Heart right ventricle (tissue), 16 donors: ENCODE measurements at regions not wholly inside any gene's neighbourhood (a gene's known extent, or its start where the extent isn't known, plus 50 kb on each side); places are given as distances from the start of the nearest gene placed in this dataset.
"Not testable (repeated sequence)": the region's sequence is repeated elsewhere in the genome, so short reads cannot be mapped to it uniquely, and the experiment has no call there.

Experiments
- ATAC-seq, 8 donors: fragments of 200-7000 bp; cut with Tn5 transposase; one replicate each; pipeline ENCODE4 v1.9.1; 2020; ENCODE audit warnings: mild to moderate bottlenecking in 8 of 8, moderate library complexity in 8 of 8, moderate number of reproducible peaks in 1 of 8
- DNase-seq, 2 donors: peaks; one replicate each; pipeline ENCODE4 v3.0.0-alpha.2; 2020
- H3K27ac ChIP-seq, 10 donors: fragments of 200-600 bp; sonication (generic) in 2 of 10; one replicate each; pipeline versions ENCODE4 v1.5.0 to v1.8.0; 2020 to 2022; ENCODE audit warnings: mild to moderate bottlenecking in 3 of 10
- H3K27me3 ChIP-seq, 7 donors: fragments of 200-600 bp; one replicate each; pipeline ENCODE4 v1.8.0; 2021 to 2022; ENCODE audit warnings: mild to moderate bottlenecking in 2 of 7
- H3K36me3 ChIP-seq, 9 donors: fragments of 200-600 bp; sonication (generic) in 1 of 9; one replicate each; pipeline versions ENCODE4 v1.5.0 to v1.8.0; 2020 to 2022; ENCODE audit warnings: mild to moderate bottlenecking in 2 of 9
- H3K4me1 ChIP-seq, 9 donors: fragments of 200-600 bp; sonication (generic) in 1 of 9; one replicate each; pipeline versions ENCODE4 v1.5.0 to v1.8.0; 2020 to 2022; ENCODE audit warnings: mild to moderate bottlenecking in 4 of 9
- H3K4me3 ChIP-seq, 10 donors: fragments of 200-600 bp; sonication (generic) in 2 of 10; one replicate each; pipeline versions ENCODE4 v1.5.0 to v1.8.0; 2020 to 2022; ENCODE audit warnings: mild to moderate bottlenecking in 7 of 10, moderate library complexity in 2 of 10
- H3K9me3 ChIP-seq, 11 donors: fragments of 200-600 bp in 10 of 11; sonication (generic) in 2 of 11; one replicate each; pipeline versions ENCODE4 v1.5.0 to v1.8.0; 2013 to 2022; ENCODE audit warnings: mild to moderate bottlenecking in 2 of 11, control low read depth in 1 of 11, moderate library complexity in 1 of 11
- WGBS, 2 donors: extraction: QIAGEN DNeasy Blood & Tissue Kit; methylation state at CpG; one replicate each; pipeline ENCODE4 v1.1.7; 2013; ENCODE audit warnings: inconsistent platforms in 1 of 2; 5-methylcytosine and 5-hydroxymethylcytosine counted together
- intact Hi-C, 10 donors: fragments of 100-400 bp; cut with DNase I; formaldehyde crosslinking; loops; one replicate each; pipeline versions ENCODE4 v1.11.1 to v1.14.2; 2022
- TF ChIP-seq, protein P1 (sequence below), 9 donors: fragments of 200-600 bp; sonication (generic) in 2 of 9; IDR thresholded peaks; one replicate each; pipeline versions ENCODE4 v1.5.0 to v1.8.0; 2021 to 2022; ENCODE audit warnings: antibody characterized with exemption in 9 of 9, mild to moderate bottlenecking in 5 of 9, moderate library complexity in 1 of 9
- donor health status: Arrhythmogenic right ventricular cardiomyopathy.
- donor health status: ischemic (EF 13 %, LVEDD 7.1; RV severe dilation, severe dysfunction).
- donor health status: healthy with polysubstance abuse.
- donor health status: DM: no; HTN: yes; CAD: no.
- donor health status: DM: no; HTN: no; CAD: no.
- donor health status: ischemic (EF 25% LVEDD 6.9; RV normal size, moderate dysfunction).
- donor health status: ischemic (EF 25% LVEDD 5.7; RV mildly dilated, moderate dysfunction).
- donor health status: healthy.
- donor health status: DM: yes; HTN: yes; CAD: no.
- donor health status: Ischemic cardiomyopathy.
- donor health status: ischemic (EF 35%, LVEDD 5.7; RV mildly dilated, moderate dysfunction).
- donor health status: nonischemic (EF 11% LVEDD 7.7; RV severe dilation, severe dysfunction).
- donor health status: DM: yes; HTN: yes; CAD: no.
- donor health status: PGD.
- donor health status: ischemic (EF 29% LVEDD 5.4; RV normal size, mild dysfunction).
- donor health status: nonischemic (EF 23%, LVEDD 6.1; RV moderate dilation, normal function).

DNA sequence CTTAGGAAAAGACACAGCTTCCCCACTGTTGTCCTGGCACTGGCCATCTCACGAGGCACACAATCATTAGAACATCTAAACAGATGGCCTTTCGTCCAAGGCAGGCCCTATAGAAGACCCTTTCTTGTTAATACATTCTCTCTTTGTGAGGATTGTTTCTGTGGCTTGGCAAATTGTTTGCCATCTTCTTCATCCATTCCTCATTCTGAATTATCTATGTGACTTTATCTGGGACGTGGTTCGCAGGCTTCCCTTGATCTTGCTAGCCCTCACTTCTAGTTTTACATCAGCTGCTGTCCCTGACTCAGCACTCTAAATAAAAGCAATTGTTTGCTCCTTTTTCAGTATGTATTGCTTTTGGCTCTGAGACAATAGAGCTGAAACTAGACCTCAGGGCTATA is 101.1 kb upstream of the ZC3H11B start:
- intact Hi-C loops = no loop called here
- no peaks in the 10 kb centered on the region for H3K36me3 ChIP-seq
- H3K4me3 ChIP-seq = no peak overlapping the region
- H3K27ac ChIP-seq = no peak overlapping the region
- TF ChIP-seq, protein P1, sequence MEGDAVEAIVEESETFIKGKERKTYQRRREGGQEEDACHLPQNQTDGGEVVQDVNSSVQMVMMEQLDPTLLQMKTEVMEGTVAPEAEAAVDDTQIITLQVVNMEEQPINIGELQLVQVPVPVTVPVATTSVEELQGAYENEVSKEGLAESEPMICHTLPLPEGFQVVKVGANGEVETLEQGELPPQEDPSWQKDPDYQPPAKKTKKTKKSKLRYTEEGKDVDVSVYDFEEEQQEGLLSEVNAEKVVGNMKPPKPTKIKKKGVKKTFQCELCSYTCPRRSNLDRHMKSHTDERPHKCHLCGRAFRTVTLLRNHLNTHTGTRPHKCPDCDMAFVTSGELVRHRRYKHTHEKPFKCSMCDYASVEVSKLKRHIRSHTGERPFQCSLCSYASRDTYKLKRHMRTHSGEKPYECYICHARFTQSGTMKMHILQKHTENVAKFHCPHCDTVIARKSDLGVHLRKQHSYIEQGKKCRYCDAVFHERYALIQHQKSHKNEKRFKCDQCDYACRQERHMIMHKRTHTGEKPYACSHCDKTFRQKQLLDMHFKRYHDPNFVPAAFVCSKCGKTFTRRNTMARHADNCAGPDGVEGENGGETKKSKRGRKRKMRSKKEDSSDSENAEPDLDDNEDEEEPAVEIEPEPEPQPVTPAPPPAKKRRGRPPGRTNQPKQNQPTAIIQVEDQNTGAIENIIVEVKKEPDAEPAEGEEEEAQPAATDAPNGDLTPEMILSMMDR (IDR thresholded peaks at IDR 0.05) = no peak
- 64 to 66% methylated on average over 4 of the region's 4 CpGs for WGBS, 2 donors
- H3K9me3 ChIP-seq = no peaks in the 10 kb centered on the region
- H3K4me1 ChIP-seq = peaks cover 0 to 8% (median 0%) of the 10 kb centered on the region in 9 donors
- DNase-seq (no peak), ATAC-seq (no peak)
- peaks cover 0 to 3% (median 0%) of the 10 kb centered on the region in 7 donors for H3K27me3 ChIP-seq

DNA sequence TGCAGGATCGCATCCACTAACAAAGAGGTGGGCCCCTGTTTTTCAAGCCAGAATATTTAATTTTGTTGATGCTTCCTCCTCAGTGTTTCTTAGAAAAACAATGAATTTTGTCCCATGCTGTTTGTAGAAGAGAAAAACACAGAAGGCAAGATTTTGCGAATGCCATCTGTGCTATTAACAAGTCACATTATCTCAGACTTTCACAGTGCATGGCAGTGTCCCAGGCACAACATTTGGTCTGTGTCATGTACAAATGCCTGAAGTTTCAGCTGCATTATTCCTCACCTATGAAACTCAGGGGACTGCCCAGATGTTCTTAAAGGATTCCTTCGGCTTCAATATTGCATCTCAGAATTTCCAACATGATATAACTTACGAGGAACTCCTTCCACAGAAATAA is 99.6 kb upstream of the ZC3H11B start:
- peaks cover 0 to 8% (median 0%) of the 10 kb centered on the region in 9 donors for H3K4me1 ChIP-seq
- TF ChIP-seq, protein P1 (IDR thresholded peaks at IDR 0.05) = no peak
- no peak overlapping the region for H3K4me3 ChIP-seq
- DNase-seq = no peak
- H3K27ac ChIP-seq = no peak overlapping the region
- peaks cover 0 to 3% (median 0%) of the 10 kb centered on the region in 7 donors for H3K27me3 ChIP-seq
- intact Hi-C loops = no loop called here
- peaks cover 0 to 3% (median 0%) of the 10 kb centered on the region in 11 donors for H3K9me3 ChIP-seq
- H3K36me3 ChIP-seq = no peaks in the 10 kb centered on the region
- ATAC-seq = no peak
- 61 to 68% methylated on average over 4 of the region's 4 CpGs for WGBS, 2 donors

DNA sequence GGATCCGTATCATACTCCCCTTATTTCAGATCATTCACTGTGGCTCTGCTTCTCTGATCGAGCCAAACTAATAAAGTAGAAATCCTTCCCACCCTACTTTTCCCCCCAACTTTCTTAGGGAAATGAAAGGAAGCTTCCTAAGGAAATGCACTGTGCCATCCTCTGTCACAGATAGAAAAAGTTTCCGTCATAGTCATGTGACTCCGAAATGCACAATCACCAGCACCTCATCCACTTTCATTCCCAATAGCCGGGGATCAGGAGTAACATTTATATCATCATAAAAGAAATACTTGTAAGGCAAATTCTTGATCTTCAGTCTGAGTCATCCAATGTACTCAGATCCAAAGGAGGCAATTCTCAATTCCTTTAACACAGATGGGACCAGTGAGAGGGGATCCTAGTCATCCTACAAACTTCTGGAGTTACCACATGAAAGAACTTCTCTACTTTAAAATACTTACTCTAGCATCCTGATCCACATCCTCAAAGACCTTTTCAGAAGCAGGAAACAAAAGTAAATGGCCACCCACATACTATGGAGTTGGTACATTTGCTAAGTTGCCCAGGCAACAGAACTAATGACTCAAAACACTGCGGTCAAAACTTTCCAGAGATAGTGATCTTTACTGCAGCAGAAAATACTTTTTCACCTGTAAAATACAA is 97.8 kb upstream of the ZC3H11B start:
- intact Hi-C loops = no loop called here
- peaks cover 0 to 8% (median 0%) of the 10 kb centered on the region in 9 donors for H3K4me1 ChIP-seq
- TF ChIP-seq, protein P1 (IDR thresholded peaks at IDR 0.05) = no peak
- H3K27me3 ChIP-seq = peaks cover 0 to 3% (median 0%) of the 10 kb centered on the region in 7 donors
- ATAC-seq = no peak
- 95% methylated on average over 6 of the region's 6 CpGs for WGBS, 2 donors
- DNase-seq = no peak
- H3K4me3 ChIP-seq = no peak overlapping the region
- H3K27ac ChIP-seq = no peak overlapping the region
- H3K36me3 ChIP-seq = no peaks in the 10 kb centered on the region
- H3K9me3 ChIP-seq = peaks cover 0 to 6% (median 0%) of the 10 kb centered on the region in 11 donors

DNA sequence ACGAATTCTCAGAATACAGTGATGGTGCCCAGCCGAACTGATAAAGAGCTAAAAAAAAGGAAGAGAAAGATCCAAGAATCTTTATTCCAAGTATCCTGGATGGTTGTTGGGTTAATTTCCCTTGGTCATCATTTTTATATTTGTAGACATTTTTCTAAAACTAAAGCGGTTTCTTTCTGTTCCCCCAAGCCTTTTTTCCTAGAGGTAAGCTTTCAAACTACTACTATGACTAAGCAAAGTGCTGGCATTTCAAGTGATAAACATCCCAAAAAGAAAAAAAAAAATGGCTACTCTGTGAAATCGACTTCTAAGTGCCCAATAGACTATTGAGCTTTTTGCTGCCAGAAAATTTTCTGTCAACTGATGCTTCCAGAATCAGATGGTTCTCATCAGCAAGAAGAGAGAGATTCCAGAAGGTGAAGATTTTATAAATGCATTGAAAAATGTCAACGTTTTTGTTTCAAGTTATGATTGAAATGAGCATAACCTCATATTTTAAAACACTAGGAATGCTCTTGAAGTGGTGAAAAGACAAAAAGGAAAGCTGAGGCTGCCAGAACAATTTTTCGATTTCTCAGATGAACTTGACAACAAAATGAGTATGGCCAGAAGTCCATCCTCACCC is 96.1 kb upstream of the ZC3H11B start:
- H3K9me3 ChIP-seq = peaks cover 0 to 6% (median 0%) of the 10 kb centered on the region in 11 donors
- no peak for DNase-seq
- H3K4me3 ChIP-seq = no peak overlapping the region
- TF ChIP-seq, protein P1 (IDR thresholded peaks at IDR 0.05) = no peak
- H3K4me1 ChIP-seq = peaks cover 0 to 8% (median 0%) of the 10 kb centered on the region in 9 donors
- ATAC-seq = no peak
- H3K27me3 ChIP-seq = peaks cover 0 to 3% (median 0%) of the 10 kb centered on the region in 7 donors
- intact Hi-C loops = no loop called here
- WGBS, 2 donors = 72 to 75% methylated on average over 6 of the region's 6 CpGs
- no peak overlapping the region for H3K27ac ChIP-seq
- no peaks in the 10 kb centered on the region for H3K36me3 ChIP-seq

DNA sequence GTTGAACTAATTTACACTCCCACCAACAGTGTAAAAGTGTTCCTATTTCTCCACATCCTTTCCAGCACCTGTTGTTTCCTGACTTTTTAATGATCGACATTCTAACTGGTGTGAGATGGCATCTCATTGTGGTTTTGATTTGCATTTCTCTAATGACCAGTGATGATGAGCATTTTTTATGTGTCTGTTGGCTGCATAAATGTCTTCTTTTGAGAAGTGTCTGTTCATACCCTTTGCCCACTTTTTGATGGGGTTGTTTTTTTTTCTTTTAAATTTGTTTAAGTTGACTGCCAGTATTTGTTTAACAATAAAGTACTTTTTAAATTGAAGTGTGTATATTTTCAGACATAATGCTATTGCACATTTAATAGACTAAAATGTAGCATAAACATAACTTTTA is 95.0 kb upstream of the ZC3H11B start:
- 84 to 95% methylated on average over 1 of the region's 1 CpG for WGBS, 2 donors
- H3K27ac ChIP-seq, H3K4me1 ChIP-seq, H3K36me3 ChIP-seq, DNase-seq, ATAC-seq, intact Hi-C loops, H3K27me3 ChIP-seq, H3K9me3 ChIP-seq, H3K4me3 ChIP-seq: not testable (repeated sequence)
